ENCODE measurements at regions not wholly inside any gene's neighbourhood (a gene's known extent, or its start where the extent isn't known, plus 50 kb on each side); places are given as distances from the start of the nearest gene placed in this dataset.

DNA sequence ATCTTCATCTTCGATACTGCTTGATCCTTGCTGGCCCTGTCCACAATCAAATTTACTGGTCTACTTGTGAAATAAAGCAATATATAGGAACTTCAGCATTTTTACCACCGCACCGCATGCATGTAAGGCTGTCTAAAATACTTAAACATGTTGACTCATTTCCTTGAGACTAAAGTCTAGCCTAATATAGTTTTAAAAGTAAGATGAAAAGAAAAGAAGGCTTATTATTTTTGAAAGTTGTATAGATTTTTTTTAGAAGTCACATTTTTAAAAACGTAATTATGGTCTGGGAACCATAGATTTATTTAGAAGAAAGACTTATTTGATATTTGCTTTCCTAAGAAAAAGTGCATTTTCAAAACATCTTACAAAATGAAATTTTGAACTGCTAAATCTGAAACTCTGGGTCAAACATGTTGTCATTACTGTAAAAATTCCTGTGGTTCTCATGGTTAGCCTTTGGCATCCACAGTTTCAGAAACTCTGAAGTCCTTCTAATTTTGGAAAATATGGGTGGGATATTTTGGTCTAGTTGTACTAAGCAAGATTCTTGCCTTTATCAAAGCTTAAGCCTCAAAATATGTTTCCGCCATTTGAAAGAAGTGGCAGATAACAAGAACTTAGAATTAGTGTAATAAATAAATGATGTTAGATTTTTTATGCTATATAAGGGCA is 423.5 kb upstream of the CTSO start:
- TF ChIP-seq, protein P1, sequence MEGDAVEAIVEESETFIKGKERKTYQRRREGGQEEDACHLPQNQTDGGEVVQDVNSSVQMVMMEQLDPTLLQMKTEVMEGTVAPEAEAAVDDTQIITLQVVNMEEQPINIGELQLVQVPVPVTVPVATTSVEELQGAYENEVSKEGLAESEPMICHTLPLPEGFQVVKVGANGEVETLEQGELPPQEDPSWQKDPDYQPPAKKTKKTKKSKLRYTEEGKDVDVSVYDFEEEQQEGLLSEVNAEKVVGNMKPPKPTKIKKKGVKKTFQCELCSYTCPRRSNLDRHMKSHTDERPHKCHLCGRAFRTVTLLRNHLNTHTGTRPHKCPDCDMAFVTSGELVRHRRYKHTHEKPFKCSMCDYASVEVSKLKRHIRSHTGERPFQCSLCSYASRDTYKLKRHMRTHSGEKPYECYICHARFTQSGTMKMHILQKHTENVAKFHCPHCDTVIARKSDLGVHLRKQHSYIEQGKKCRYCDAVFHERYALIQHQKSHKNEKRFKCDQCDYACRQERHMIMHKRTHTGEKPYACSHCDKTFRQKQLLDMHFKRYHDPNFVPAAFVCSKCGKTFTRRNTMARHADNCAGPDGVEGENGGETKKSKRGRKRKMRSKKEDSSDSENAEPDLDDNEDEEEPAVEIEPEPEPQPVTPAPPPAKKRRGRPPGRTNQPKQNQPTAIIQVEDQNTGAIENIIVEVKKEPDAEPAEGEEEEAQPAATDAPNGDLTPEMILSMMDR (conservative IDR thresholded peaks at IDR 0.05 in 1 of 2, IDR thresholded peaks at IDR 0.05 in 1 of 2; ENCODE audit: extremely low read depth in 1 of 2, insufficient read depth in 1 of 2, low read depth in 1 of 2, low read length in 2 of 2), result no peak
- TF ChIP-seq EZH2 (IDR thresholded peaks at IDR 0.05; ENCODE audit: borderline replicate concordance, low read length), result no peak

All from mammary epithelial cell (primary cell).